ENCODE measurements at regions not wholly inside any gene's neighbourhood (a gene's known extent, or its start where the extent isn't known, plus 50 kb on each side); places are given as distances from the start of the nearest gene placed in this dataset.

GRCh38 chr12:29991924-29992323, 208.2 kb upstream of the TMTC1 start:
- TF ChIP-seq CTCF (IDR thresholded peaks at IDR 0.05; ENCODE audit: unreplicated experiment): no peak
- H3K4me1 Mint-ChIP-seq: no peaks in the 10 kb centered on the region
- H3K27ac Mint-ChIP-seq: no peak overlapping the region
- H3K36me3 Mint-ChIP-seq: no peaks in the 10 kb centered on the region
- H3K9me3 Mint-ChIP-seq: peaks cover 11% of the 10 kb centered on the region
- H3K27me3 Mint-ChIP-seq (ENCODE audit: low read depth): no peaks in the 10 kb centered on the region
- no peak for DNase-seq (ENCODE audit: low spot score in 2 of 2, unreplicated experiment in 2 of 2)
- no peak overlapping the region for H3K4me3 Mint-ChIP-seq

GRCh38 chr12:29990971-29991370, 207.2 kb upstream of the TMTC1 start:
- no peak for TF ChIP-seq CTCF (IDR thresholded peaks at IDR 0.05; ENCODE audit: unreplicated experiment)
- no peaks in the 10 kb centered on the region for H3K4me1 Mint-ChIP-seq
- H3K27me3 Mint-ChIP-seq (ENCODE audit: low read depth): no peaks in the 10 kb centered on the region
- no peak for DNase-seq (ENCODE audit: low spot score in 2 of 2, unreplicated experiment in 2 of 2)
- H3K9me3 Mint-ChIP-seq: peaks cover 11% of the 10 kb centered on the region
- no peaks in the 10 kb centered on the region for H3K36me3 Mint-ChIP-seq
- H3K27ac Mint-ChIP-seq: no peak overlapping the region
- H3K4me3 Mint-ChIP-seq: no peak overlapping the region

GRCh38 chr12:29983851-29984250, 200.1 kb upstream of the TMTC1 start:
- DNase-seq (ENCODE audit: low spot score in 2 of 2, unreplicated experiment in 2 of 2): no peak
- Mint-ChIP-seq H3K4me1 (peaks cover 8% of the 10 kb centered on the region), H3K36me3 (no peaks in the 10 kb centered on the region), H3K27me3 (ENCODE audit: low read depth) (no peaks in the 10 kb centered on the region), H3K9me3 (peaks cover 21% of the 10 kb centered on the region), H3K27ac (no peak overlapping the region), H3K4me3 (no peak overlapping the region)
- TF ChIP-seq CTCF (IDR thresholded peaks at IDR 0.05; ENCODE audit: unreplicated experiment): no peak

- peaks cover 8% of the 10 kb centered on the region for H3K4me1 Mint-ChIP-seq
Measured at GRCh38 chr12:29980304-29980703, 196.6 kb upstream of the TMTC1 start.

GRCh38 chr12:29971446-29971845, 187.7 kb upstream of the TMTC1 start:
- no peaks in the 10 kb centered on the region for H3K27me3 Mint-ChIP-seq (ENCODE audit: low read depth)
- DNase-seq (ENCODE audit: low spot score in 2 of 2, unreplicated experiment in 2 of 2): no peak
- no peak overlapping the region for H3K27ac Mint-ChIP-seq

More at GRCh38 chr12:29980304-29980703, 196.6 kb upstream of the TMTC1 start:
- no peak for TF ChIP-seq CTCF (IDR thresholded peaks at IDR 0.05; ENCODE audit: unreplicated experiment)
- Mint-ChIP-seq H3K4me3 (no peak overlapping the region), H3K27ac (no peak overlapping the region), H3K9me3 (peaks cover 12% of the 10 kb centered on the region), H3K36me3 (no peaks in the 10 kb centered on the region), H3K27me3 (ENCODE audit: low read depth) (no peaks in the 10 kb centered on the region)
- DNase-seq (ENCODE audit: low spot score in 2 of 2, unreplicated experiment in 2 of 2): no peak

More at GRCh38 chr12:29971446-29971845, 187.7 kb upstream of the TMTC1 start:
- H3K4me1 Mint-ChIP-seq: no peaks in the 10 kb centered on the region
- no peaks in the 10 kb centered on the region for H3K9me3 Mint-ChIP-seq
- no peak for TF ChIP-seq CTCF (IDR thresholded peaks at IDR 0.05; ENCODE audit: unreplicated experiment)
- no peak overlapping the region for H3K4me3 Mint-ChIP-seq
- H3K36me3 Mint-ChIP-seq: no peaks in the 10 kb centered on the region

Measured in mesothelial cell of epicardium (in vitro differentiated cells).